IMR-90 (cell line): ENCODE measurements at regions not wholly inside any gene's neighbourhood (a gene's known extent, or its start where the extent isn't known, plus 50 kb on each side); places are given as distances from the start of the nearest gene placed in this dataset.

ENCODE experiments used
- ATAC-seq: fragments of 200-7000 bp; cut with Tn5 transposase; 2 replicates; pipeline ENCODE4 v1.9.1; 2020; ENCODE audit warnings: low read depth, mild to moderate bottlenecking, moderate library complexity
- BruUV-seq: library from RNA; stranded (reverse); fragments of 400-500 nt; replicated peaks from 2 replicates; lab custom pipeline; 2021; lab: Mats Ljungman, UMichigan
- CTCF ChIA-PET: fragments of 300-600 bp; formaldehyde crosslinking; extraction: SDS; loops from one replicate; lab custom pipeline; 2021; ENCODE audit warnings: antibody characterized with exemption; lab: Yijun Ruan, JAX
- POLR2A ChIA-PET: fragments of 300-600 bp; sonication (Branson Sonifier 250); formaldehyde crosslinking; loops from one replicate; lab custom pipeline; 2022; ENCODE audit warnings: antibody characterized with exemption; ENCODE audit not compliant: unreplicated experiment; lab: Charles Lee
- DNase-seq: peaks from one replicate; pipeline ENCODE4 v3.0.0; 2013
- H2AFZ ChIP-seq: replicated peaks from 2 replicates; pipeline ENCODE3; 2013; ENCODE audit warnings: low read length, mild to moderate bottlenecking; ENCODE audit not compliant: poor library complexity
- H2AK5ac ChIP-seq: 2 replicates; pipeline ENCODE4 v1.6.1; 2013; ENCODE audit warnings: low read depth, low read length, inconsistent platforms
- H2AK9ac ChIP-seq: replicated peaks from 2 replicates; pipeline ENCODE3; 2013; ENCODE audit warnings: mild to moderate bottlenecking, low read depth, low read length, moderate library complexity; ENCODE audit not compliant: poor library complexity
- H2BK120ac ChIP-seq: 2 replicates; pipeline ENCODE4 v1.6.1; 2013; ENCODE audit warnings: low read depth, low read length, inconsistent platforms
- H2BK15ac ChIP-seq: 3 replicates; pipeline ENCODE4 v1.6.1; 2013; ENCODE audit warnings: low read depth, low read length, inconsistent platforms
- H2BK20ac ChIP-seq: 2 replicates; pipeline ENCODE4 v1.6.1; 2013; ENCODE audit warnings: low read depth, mild to moderate bottlenecking, inconsistent platforms, low read length, moderate library complexity
- H2BK5ac ChIP-seq: 2 replicates; pipeline ENCODE4 v1.6.1; 2013; ENCODE audit warnings: mild to moderate bottlenecking, low read depth, low read length, inconsistent platforms; ENCODE audit not compliant: poor library complexity, severe bottlenecking
- H3K14ac ChIP-seq: replicated peaks from 2 replicates; pipeline ENCODE4 v1.6.1; 2013; ENCODE audit warnings: low read depth, low read length, inconsistent platforms
- H3K18ac ChIP-seq: 2 replicates; pipeline ENCODE4 v1.6.1; 2013; ENCODE audit warnings: low read depth, low read length, control low read depth
- H3K23ac ChIP-seq: 2 replicates; pipeline ENCODE4 v1.6.1; 2013; ENCODE audit warnings: low read depth, low read length, inconsistent platforms
- H3K27ac ChIP-seq: 2 replicates; pipeline ENCODE4 v1.5.1; 2013; ENCODE audit warnings: mild to moderate bottlenecking, control low read depth, low read length; ENCODE audit not compliant: insufficient read depth
- H3K27me3 ChIP-seq: 2 replicates; pipeline ENCODE4 v1.6.1; 2013; ENCODE audit warnings: low read length; ENCODE audit not compliant: control insufficient read depth, insufficient read depth
- H3K36me3 ChIP-seq: 2 replicates; pipeline ENCODE4 v1.6.1; 2013; ENCODE audit warnings: low read length, mixed read lengths; ENCODE audit not compliant: control insufficient read depth, insufficient read depth
- H3K4ac ChIP-seq: 2 replicates; pipeline ENCODE4 v1.6.1; 2013; ENCODE audit warnings: low read depth, low read length, inconsistent platforms
- H3K4me1 ChIP-seq: 2 replicates; pipeline ENCODE4 v1.6.1; 2013; ENCODE audit warnings: low read length, mixed read lengths; ENCODE audit not compliant: control insufficient read depth, insufficient read depth
- H3K4me2 ChIP-seq: 2 replicates; pipeline ENCODE4 v1.6.1; 2013; ENCODE audit warnings: low read depth, mild to moderate bottlenecking, control low read depth, low read length, moderate library complexity
- H3K4me3 ChIP-seq: 2 replicates; pipeline ENCODE4 v1.5.1; 2013; ENCODE audit warnings: low read depth, mild to moderate bottlenecking, control low read depth, low read length, moderate library complexity; ENCODE audit not compliant: insufficient read depth
- H3K56ac ChIP-seq: 2 replicates; pipeline ENCODE4 v1.6.1; 2013; ENCODE audit warnings: low read length, inconsistent platforms; ENCODE audit not compliant: insufficient read depth; ENCODE audit errors: extremely low read depth
- H3K79me1 ChIP-seq, 2 experiments: 2 replicates each; pipeline ENCODE4 v1.6.1; 2013; ENCODE audit warnings: low read length in 2 of 2, inconsistent platforms in 1 of 2, low read depth in 1 of 2
- H3K9ac ChIP-seq: 2 replicates; pipeline ENCODE4 v1.6.1; 2013; ENCODE audit warnings: low read depth, low read length, control low read depth
- H3K9me1 ChIP-seq: 2 replicates; pipeline ENCODE4 v1.6.1; 2013; ENCODE audit warnings: low read length, inconsistent platforms; ENCODE audit not compliant: insufficient read depth
- H3K9me3 ChIP-seq: 2 replicates; pipeline ENCODE4 v1.6.1; 2013; ENCODE audit warnings: low read length; ENCODE audit not compliant: control insufficient read depth, insufficient read depth
- H4K20me1 ChIP-seq: 2 replicates; pipeline ENCODE4 v1.6.1; 2013; ENCODE audit warnings: low read length, inconsistent platforms; ENCODE audit not compliant: insufficient read depth
- H4K5ac ChIP-seq: 2 replicates; pipeline ENCODE4 v1.6.1; 2013; ENCODE audit warnings: mild to moderate bottlenecking, low read depth, low read length, control low read depth
- H4K8ac ChIP-seq, 2 experiments: 2 replicates each; pipeline ENCODE4 v1.6.1; 2013; ENCODE audit warnings: low read depth in 2 of 2, low read length in 2 of 2, control low read depth in 1 of 2, inconsistent platforms in 1 of 2
- H4K91ac ChIP-seq: 2 replicates; pipeline ENCODE4 v1.6.1; 2013; ENCODE audit warnings: low read depth, low read length, inconsistent platforms; ENCODE audit not compliant: insufficient read depth
- CHD1 ChIP-seq: IDR thresholded peaks from 2 replicates; pipeline ENCODE4 v1.6.1; 2012; ENCODE audit warnings: low read depth, low read length, improper control_type of control experiment
- FOS ChIP-seq: fragments of 150-350 bp; IDR thresholded peaks from 2 replicates; pipeline ENCODE4 v1.6.1; 2016; ENCODE audit warnings: low read depth, low read length
- MAFK ChIP-seq: IDR thresholded peaks from 2 replicates; pipeline ENCODE4 v1.6.1; 2012; ENCODE audit warnings: low read depth, low read length, improper control_type of control experiment
- MAZ ChIP-seq: IDR thresholded peaks from 2 replicates; pipeline ENCODE4 v1.6.1; 2012; ENCODE audit warnings: low read depth, mild to moderate bottlenecking, low read length, improper control_type of control experiment, moderate library complexity, borderline replicate concordance
- NFE2L2 ChIP-seq: fragments of 150-350 bp; IDR thresholded peaks from 2 replicates; pipeline ENCODE4 v1.6.1; 2016; ENCODE audit warnings: low read depth, mild to moderate bottlenecking, low read length
- SMC3 ChIP-seq: fragments of 150-350 bp; IDR thresholded peaks from 2 replicates; pipeline ENCODE4 v1.6.1; 2016; ENCODE audit warnings: low read depth, mild to moderate bottlenecking, antibody characterized with exemption, low read length, moderate library complexity
- WGBS, 2 experiments: methylation state at CpG; one replicate each; pipeline versions ENCODE4 v1.1.5 to v1.1.7; 2013; ENCODE audit warnings: missing lambda C conversion rate in 2 of 2; ENCODE audit not compliant: insufficient read length in 1 of 2; ENCODE audit errors: extremely low coverage in 2 of 2; 5-methylcytosine and 5-hydroxymethylcytosine counted together
- dilution Hi-C: fragments of 300-500 bp; cut with HindIII; formaldehyde crosslinking; loops from one replicate; pipeline ENCODE4 v1.14.3; 2018; ENCODE audit warnings: low sequenced_read_pairs; ENCODE audit not compliant: unreplicated experiment
- in situ Hi-C: fragments of 300-500 bp; cut with MboI; formaldehyde crosslinking; loops from 3 replicates; pipeline ENCODE4 v1.14.3; 2019; ENCODE audit warnings: low sequenced_read_pairs, inconsistent platforms, mixed read lengths
- intact Hi-C: fragments of 100-400 bp; cut with micrococcal nuclease; formaldehyde crosslinking; loops from 2 replicates; pipeline ENCODE4 v1.10.0; 2022
- TF ChIP-seq, protein P1 (sequence below): fragments of 150-350 bp; IDR thresholded peaks from 2 replicates; pipeline ENCODE4 v1.6.1; 2017; ENCODE audit warnings: mild to moderate bottlenecking, antibody characterized with exemption, low read length, low read depth

DNA sequence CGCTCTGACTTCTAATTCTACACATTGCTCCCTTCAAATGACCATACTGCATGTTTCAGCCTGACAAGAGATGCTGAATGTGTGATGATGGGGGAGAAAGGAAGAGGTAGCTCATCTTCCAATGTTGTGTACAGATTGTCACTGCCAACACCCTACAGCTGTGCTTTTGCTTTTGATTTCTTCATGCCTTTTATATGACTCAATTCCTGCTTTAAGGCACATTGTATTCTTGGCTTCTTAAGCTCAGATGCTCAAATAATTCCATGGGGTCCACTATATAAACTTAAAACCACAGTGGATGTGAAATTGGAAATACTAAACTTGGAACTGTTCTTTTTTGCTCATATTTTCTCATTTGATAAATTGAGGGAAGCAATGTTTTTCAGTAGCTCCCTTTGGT, 183.2 kb upstream of the WDFY3 start:
- Histone ChIP-seq H3K4me3 (no peak overlapping the region), H4K91ac (no peak overlapping the region), H3K18ac (no peak overlapping the region), H4K5ac (no peak overlapping the region), H3K9ac (no peak overlapping the region), H4K20me1 (no peaks in the 10 kb centered on the region), H3K27me3 (peaks cover 1% of the 10 kb centered on the region; the same call in 1 of the 2 replicates), H2BK5ac (no peak overlapping the region), H3K9me3 (no peaks in the 10 kb centered on the region), H3K4me2 (no peak overlapping the region), H3K4me1 (no peaks in the 10 kb centered on the region), H3K79me1 (no peaks in the 10 kb centered on the region), H2AK5ac (no peak overlapping the region), H4K8ac (no peak overlapping the region), H2BK20ac (no peak overlapping the region), H3K56ac (no peak overlapping the region), H2AFZ (no peak overlapping the region), H2BK120ac (no peak overlapping the region), H2BK15ac (no peak overlapping the region), H3K23ac (no peak overlapping the region), H3K36me3 (no peaks in the 10 kb centered on the region), H2AK9ac (no peak overlapping the region), H3K9me1 (no peaks in the 10 kb centered on the region), H3K27ac (no peak overlapping the region), H3K4ac (no peak overlapping the region), H3K14ac (no peak overlapping the region)
- dilution Hi-C loops (no loop called here), in situ Hi-C loops (loop anchor here (5.0 kb wide), 1 partner anchor 593 kb away; no protein-coding TSS in a partner anchor), intact Hi-C loops (no loop called here)
- no TSS peak for BruUV-seq
- DNase-seq = peak; percentile 4
- POLR2A ChIA-PET = no interaction called here
- CTCF ChIA-PET = interaction anchor here (0.9 to 2.2 kb wide), 3 partner anchors 168 to 597 kb away, joined by 4 to 8 read pairs (median 4); no protein-coding TSS in a partner anchor
- TF ChIP-seq SMC3 (no peak), CHD1 (no peak), MAFK (no peak), FOS (no peak), NFE2L2 (no peak), MAZ (no peak)
- TF ChIP-seq, protein P1, sequence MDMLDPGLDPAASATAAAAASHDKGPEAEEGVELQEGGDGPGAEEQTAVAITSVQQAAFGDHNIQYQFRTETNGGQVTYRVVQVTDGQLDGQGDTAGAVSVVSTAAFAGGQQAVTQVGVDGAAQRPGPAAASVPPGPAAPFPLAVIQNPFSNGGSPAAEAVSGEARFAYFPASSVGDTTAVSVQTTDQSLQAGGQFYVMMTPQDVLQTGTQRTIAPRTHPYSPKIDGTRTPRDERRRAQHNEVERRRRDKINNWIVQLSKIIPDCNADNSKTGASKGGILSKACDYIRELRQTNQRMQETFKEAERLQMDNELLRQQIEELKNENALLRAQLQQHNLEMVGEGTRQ = no peak
- WGBS, 2 experiments = no CpG with 5 or more reads among the region's 1 CpG
- no peak for ATAC-seq
